ENCODE measurements at regions not wholly inside any gene's neighbourhood (a gene's known extent, or its start where the extent isn't known, plus 50 kb on each side); places are given as distances from the start of the nearest gene placed in this dataset.

- TF ChIP-seq, protein P1, sequence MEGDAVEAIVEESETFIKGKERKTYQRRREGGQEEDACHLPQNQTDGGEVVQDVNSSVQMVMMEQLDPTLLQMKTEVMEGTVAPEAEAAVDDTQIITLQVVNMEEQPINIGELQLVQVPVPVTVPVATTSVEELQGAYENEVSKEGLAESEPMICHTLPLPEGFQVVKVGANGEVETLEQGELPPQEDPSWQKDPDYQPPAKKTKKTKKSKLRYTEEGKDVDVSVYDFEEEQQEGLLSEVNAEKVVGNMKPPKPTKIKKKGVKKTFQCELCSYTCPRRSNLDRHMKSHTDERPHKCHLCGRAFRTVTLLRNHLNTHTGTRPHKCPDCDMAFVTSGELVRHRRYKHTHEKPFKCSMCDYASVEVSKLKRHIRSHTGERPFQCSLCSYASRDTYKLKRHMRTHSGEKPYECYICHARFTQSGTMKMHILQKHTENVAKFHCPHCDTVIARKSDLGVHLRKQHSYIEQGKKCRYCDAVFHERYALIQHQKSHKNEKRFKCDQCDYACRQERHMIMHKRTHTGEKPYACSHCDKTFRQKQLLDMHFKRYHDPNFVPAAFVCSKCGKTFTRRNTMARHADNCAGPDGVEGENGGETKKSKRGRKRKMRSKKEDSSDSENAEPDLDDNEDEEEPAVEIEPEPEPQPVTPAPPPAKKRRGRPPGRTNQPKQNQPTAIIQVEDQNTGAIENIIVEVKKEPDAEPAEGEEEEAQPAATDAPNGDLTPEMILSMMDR (conservative IDR thresholded peaks at IDR 0.05 in 1 of 2, IDR thresholded peaks at IDR 0.05 in 1 of 2; ENCODE audit: low read depth in 1 of 2, low read length in 2 of 2), result no peak
- TF ChIP-seq EZH2 (IDR thresholded peaks at IDR 0.05; ENCODE audit: low read length, missing control alignments), result no peak
Measured at GRCh38 chr4:110414561-110414920, 61.4 kb upstream of the ENPEP start.

All from fibroblast of lung (primary cell).